HG02642 (cell line): ENCODE measurements at regions not wholly inside any gene's neighbourhood (a gene's known extent, or its start where the extent isn't known, plus 50 kb on each side); places are given as distances from the start of the nearest gene placed in this dataset.

Source experiments
- ATAC-seq: cut with Tn5 transposase; IDR thresholded peaks from one replicate; pipeline ENCODE4 v1.9.1; 2021; ENCODE audit warnings: mild to moderate bottlenecking; ENCODE audit not compliant: unreplicated experiment, poor library complexity

- no peak for ATAC-seq
Observed at GRCh38 chr11:56932572-56933220, 56.0 kb upstream of the OR5AK2 start.

GRCh38 chr11:56923116-56923515, 65.6 kb upstream of the OR5AK2 start:
- ATAC-seq, result no peak

- ATAC-seq, result no peak
Observed at GRCh38 chr11:56922421-56922820, 66.3 kb upstream of the OR5AK2 start.

DNA sequence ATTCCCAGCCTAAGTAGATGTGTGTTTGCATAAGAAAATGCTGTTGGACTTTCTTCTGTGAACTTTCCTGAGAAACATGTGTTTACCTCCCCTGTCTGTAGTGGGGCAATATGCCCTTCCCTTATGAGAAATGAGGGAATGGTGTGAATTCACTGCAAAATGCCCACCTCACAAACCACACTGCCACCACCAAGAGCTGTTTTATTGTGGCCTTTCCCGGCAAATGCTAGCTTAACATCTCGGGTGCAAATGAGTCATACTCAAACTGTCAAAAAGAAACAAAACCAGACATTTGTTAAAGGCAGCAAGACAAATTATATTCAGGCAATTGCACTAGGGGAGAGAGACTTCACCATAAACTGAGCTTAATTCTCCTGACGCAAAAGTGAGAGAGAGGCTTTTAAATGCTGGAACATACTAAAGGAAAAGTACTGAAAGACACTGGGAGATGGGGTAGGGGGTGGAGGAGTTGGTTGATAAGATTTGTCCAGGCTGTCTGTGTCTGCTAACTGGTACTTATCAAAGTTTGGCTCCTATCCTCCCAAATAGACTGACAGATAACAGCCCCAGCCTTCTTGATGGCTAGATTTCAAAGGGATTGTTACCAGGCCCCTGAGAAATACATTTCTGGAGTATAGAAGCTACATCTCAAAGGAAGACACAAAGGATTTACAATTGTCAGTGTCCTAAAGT, 70.9 kb upstream of the OR5AK2 start:
- ATAC-seq, result no peak

DNA sequence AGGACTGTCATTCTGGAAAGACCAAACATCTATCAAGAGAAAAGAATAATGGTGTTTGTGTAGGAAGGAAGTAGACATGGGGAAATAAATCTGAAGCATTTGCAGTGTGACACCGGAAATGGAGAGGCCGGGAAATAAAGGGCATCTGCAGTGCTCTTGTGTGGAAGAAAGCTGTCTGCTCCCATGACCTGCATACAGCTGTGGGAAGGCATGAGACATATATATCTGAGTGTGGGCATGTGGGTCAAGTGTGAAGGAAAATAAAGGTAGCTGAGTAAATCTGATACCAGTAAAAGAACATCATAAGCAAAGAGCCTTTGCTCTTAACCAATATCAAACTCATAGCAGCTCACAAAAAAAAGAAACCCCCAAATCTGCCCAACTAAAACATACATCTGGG, 72.1 kb upstream of the OR5AK2 start:
- no peak for ATAC-seq

DNA sequence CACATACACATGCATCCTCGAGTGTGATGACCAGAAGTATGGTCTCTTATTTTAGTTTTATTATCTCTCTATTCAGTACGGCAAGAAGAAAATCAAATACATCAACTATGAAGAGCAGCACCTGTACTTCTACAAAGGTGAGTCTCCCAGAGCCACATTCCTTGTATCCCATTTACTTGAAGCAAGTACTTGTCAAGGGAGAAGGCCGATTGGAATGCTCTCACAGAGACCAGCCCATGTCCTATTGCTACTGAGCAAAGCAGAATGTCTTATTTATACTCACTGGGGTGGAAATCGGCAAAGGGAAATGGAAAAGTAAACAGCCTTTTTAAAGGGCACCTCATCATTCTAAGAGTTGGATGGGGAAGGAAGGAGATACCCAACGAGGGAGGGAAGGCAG, 72.6 kb upstream of the OR5AK2 start:
- no peak for ATAC-seq

DNA sequence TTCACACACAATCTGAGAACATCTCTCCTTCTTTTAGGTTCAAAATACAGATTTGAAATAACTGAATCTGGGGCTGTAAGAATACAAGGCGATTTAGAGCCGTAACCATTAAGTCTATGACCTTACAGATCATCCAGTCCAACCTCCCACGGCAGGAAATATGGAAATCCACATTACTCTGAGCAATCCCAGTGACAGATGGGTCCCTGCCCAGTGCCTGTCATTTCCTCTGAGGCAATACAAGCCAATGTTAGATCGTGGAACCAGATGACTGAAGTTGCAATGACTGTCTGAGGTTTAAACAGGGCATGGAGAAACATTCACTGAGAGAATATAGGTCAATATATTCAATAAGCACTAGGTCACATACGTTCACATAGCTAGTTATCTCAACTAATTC, 77.4 kb upstream of the OR5AK2 start:
- ATAC-seq, result no peak

DNA sequence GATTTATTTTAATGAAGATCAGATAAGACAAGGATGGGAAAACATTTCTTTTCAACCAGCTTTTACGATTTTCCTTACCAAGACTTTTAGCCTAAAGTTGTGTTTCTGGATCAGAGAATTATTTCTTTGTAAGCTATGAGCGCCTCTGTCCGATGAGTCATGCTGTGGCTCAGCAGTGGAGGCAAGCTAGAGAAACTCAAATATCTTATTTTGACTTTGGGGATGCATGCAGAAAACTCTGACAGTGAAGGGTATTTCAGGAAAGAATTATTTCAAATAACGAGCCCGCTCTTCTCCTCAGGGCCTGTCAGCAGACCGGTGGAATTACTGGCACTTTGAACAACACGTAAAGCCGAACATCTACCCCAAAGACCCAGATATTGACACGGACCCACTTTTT, 77.9 kb upstream of the OR5AK2 start:
- no peak for ATAC-seq

GRCh38 chr11:56910046-56910773, 78.5 kb upstream of the OR5AK2 start:
- no peak for ATAC-seq

DNA sequence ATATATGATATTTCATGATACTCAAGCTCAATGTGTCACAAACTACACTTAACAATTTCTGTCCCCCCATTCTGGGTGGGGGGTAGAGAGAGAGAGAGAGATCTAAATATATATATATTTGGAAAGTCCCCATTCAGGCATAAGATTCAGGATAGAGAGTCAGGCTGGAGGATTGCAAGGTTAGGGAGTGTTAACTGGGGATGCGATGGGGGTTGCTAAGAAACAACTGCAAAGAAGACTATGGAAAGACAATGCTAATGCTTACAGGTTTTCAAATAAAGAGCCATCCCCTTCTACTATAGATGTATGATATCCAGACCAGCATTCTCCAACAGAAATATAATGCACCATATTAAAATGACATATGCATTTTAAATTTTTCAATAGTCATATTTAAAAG, 79.2 kb upstream of the OR5AK2 start:
- ATAC-seq, result no peak

- no peak for ATAC-seq
Observed at GRCh38 chr11:56909080-56909479, 79.6 kb upstream of the OR5AK2 start.

DNA sequence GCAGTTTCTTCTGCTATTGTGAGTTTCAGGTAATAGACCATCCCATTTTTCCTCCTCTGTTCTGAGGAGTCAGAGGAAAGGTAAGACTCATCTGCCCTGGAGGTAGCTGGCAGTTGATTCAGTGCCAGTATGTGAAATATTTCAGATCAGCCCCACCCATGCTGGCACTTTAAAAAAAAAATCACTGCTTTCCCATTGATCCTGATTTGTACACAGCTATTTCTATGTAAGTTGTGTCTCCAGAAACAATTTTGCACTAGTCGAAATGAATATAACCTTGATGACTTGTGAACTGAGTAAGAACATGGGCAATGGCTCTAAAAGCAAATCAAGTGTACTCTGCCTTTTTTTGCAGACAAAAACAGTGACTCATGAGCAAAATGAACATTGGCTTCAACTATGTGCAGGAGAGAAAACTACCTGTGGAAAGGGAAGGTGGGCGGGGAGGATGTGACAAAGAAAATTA, 82.0 kb upstream of the OR5AK2 start:
- no peak for ATAC-seq

DNA sequence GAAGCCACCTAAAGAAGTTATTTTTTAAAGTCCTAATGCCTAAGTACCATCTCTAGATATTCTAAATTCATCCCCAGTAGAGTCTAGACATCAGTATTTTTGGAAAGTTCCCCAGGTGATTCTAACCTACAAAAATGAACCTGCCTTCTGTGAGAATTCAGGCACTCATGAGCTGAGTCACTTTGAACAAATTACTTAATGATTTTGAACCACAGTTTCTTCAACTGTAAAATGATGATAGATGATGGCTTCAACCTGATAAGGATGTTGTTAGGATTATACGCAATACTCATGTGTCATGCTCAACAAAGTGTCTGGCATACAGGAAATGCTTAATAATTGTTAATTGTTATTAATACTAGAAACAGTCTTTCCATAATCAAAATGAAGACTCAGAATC, 82.8 kb upstream of the OR5AK2 start:
- no peak for ATAC-seq

DNA sequence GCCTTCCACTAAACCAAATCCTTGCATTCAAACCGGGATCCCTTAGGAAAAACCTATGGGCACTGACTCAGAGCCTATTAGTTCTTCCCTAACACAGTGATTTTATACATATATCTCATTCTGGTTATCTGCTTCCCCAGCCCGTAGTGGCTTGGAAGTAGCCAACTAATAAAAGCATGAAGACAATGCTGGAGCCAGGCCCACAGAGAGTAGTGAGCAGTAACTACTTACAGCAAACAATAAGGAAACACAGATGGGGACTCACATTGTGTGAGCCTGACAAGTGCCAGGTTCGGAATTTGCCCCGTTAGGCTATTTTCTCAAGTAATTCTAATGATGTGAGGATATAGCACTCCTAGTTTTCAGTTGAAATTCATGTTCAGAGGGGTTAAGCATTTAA, 83.3 kb upstream of the OR5AK2 start:
- ATAC-seq, result no peak

DNA sequence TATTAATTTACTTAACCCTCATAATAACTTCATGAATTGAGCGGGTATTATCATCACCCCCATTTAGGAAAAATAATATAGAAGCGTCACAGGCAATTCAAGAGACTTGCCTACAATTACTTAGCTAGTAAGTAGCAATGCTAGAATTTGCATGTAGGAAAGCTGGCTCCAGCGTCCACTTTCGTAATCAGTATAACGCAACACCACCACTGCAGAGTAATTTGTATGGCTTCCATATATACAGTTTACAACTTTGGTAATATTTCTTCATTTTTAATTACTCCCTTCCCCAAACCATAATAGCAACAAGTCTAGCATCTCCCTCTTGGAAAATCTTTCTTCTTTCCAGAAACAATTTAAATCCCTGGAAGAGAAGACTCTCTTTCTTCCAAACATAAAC, 89.9 kb upstream of the OR5AK2 start:
- ATAC-seq, result no peak

DNA sequence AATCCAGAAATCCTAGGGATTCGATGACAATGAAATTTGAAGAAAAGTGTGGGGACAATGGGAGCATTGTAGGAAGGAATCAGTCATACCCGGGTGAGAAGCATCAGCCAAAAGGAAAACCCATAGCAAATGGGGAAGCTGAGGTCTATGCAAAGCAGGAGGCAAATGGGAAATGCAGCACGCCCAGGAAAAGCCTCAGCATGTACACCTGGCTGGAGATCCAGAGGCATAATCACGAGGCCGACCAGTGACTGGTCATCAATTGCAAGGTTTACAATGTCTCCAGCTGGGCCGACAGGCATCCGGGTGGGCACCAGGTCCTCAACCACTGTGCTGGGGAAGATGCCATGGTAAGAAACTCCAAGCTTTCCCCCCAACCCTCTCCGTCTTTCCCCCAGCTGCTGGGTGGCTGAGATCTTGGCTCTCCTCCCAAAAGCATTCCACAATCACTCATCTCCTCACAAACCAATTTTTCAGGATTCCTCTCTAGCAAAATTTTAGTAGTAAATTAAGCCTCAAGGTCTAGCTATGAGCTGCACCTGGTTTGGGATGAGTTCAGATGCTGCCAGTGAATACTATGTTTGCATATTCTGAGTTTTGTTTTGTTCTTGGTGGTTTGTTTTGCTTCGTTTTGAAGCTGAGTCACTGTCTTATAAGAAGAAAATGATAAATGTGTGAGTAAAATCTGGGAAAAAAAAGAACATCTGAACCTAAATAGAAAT, 98.0 kb upstream of the OR5AK2 start:
- ATAC-seq, result no peak

DNA sequence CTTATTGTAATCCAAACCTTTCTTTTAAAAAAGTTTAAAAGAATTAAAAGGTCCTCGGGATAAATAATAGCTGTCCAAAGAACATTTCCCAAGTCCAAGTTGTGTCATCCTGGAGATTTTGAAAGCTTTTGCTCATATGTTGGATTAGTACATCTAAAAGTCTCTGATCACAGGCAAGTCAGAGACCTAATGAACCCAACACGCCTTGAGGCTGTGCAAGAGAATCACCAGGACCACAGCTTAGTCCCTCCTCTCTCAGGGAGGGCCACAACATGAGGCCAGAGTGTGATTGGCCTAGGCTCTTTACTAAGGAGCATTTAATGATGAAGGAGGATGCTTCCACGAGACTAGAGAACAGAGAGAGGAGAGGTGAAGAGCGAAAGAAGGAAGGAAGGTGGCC, 98.7 kb upstream of the OR5AK2 start:
- ATAC-seq, result no peak

GRCh38 chr11:56887940-56888339, 100.8 kb upstream of the OR5AK2 start:
- no peak for ATAC-seq

DNA sequence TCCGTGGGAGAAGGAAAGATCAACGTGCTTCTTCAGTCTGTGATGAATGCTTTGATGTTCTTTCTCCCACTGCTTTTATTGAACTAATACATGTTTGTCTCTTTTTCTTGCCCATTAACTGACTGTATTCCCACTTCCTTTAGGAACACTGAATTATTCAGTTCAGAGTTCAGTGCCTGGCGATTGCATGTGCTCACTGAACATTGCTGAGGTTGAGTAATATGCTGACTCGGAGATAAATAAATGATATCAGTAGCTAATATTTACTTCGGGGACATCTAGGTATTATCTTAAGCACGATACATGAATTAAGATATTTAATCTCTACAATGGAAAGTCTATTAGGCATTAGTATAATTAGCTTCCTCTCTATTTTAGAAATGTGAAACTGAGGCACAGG, 102.3 kb upstream of the OR5AK2 start:
- ATAC-seq, result no peak

DNA sequence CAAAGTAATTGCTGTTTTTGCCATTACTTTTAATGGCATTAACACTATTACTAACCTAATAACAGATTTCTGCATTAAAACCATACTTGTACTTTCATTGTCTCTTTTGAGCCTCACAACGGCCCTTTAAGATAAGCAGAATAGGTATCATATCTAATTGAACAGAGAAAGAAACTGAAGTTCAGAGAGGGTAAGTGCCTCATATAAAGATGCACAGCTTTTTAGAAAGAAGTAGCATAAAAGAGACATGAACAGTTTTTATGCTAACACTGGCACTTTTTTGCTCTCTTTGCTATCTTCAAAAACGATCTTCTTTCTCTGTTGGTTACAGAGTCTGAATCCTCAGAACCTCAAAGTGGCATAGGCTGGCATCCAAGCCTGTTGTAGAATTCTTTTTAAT, 102.9 kb upstream of the OR5AK2 start:
- ATAC-seq, result no peak

DNA sequence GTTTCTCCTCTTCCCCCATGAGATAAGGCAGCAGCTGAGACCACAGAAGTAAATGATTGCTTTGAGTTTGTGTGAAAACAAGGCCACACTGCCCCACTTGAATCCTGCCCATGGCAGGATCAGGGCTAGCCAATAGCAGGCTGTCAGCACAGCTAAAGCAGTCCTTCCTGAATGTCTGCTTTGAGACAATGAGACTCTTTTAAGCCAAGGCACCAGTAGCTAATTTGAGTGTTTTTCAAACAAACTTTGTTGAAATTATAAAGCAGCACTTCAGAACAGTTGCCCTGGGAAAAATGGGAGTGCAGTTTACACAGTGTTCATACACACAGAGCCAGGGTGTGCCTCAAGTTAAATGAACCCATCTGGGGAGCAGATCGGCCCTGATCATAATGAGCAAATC, 103.5 kb upstream of the OR5AK2 start:
- no peak for ATAC-seq
